AG10803 (cell line): ENCODE measurements at regions not wholly inside any gene's neighbourhood (a gene's known extent, or its start where the extent isn't known, plus 50 kb on each side); places are given as distances from the start of the nearest gene placed in this dataset.

Experiments
- DNase-seq: peaks from one replicate; pipeline ENCODE4 v3.0.0; 2010; ENCODE audit warnings: low read depth
- H3K4me3 ChIP-seq: 2 replicates; pipeline ENCODE4 v1.5.1; 2011; ENCODE audit warnings: mild to moderate bottlenecking, low read length, control low read depth
- TF ChIP-seq, protein P1 (sequence below): conservative IDR thresholded peaks from 2 replicates; pipeline ENCODE4 v1.5.1; 2011; ENCODE audit warnings: mild to moderate bottlenecking, low read length, control low read depth, inconsistent platforms

DNA sequence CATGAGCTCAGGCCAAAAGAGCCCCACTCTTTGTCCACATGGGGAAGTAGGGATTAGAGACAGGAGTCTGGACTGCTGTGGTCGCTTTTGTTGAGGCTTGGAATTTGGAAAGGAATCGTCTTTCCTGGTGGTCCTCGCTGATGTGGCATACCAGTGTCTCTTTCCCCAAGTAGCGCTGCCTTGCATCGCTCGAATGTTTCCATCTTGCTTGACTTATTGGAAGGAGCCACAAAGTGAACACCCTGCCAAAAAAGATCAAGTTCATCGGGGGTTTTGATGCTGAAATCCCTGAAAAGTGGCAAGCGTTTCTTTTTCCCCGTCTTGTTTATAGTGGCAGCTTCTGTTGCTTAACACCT is 161.3 kb downstream of the MACROH2A1 start:
- H3K4me3 ChIP-seq: no peak overlapping the region
- TF ChIP-seq, protein P1, sequence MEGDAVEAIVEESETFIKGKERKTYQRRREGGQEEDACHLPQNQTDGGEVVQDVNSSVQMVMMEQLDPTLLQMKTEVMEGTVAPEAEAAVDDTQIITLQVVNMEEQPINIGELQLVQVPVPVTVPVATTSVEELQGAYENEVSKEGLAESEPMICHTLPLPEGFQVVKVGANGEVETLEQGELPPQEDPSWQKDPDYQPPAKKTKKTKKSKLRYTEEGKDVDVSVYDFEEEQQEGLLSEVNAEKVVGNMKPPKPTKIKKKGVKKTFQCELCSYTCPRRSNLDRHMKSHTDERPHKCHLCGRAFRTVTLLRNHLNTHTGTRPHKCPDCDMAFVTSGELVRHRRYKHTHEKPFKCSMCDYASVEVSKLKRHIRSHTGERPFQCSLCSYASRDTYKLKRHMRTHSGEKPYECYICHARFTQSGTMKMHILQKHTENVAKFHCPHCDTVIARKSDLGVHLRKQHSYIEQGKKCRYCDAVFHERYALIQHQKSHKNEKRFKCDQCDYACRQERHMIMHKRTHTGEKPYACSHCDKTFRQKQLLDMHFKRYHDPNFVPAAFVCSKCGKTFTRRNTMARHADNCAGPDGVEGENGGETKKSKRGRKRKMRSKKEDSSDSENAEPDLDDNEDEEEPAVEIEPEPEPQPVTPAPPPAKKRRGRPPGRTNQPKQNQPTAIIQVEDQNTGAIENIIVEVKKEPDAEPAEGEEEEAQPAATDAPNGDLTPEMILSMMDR: no peak
- no peak for DNase-seq

DNA sequence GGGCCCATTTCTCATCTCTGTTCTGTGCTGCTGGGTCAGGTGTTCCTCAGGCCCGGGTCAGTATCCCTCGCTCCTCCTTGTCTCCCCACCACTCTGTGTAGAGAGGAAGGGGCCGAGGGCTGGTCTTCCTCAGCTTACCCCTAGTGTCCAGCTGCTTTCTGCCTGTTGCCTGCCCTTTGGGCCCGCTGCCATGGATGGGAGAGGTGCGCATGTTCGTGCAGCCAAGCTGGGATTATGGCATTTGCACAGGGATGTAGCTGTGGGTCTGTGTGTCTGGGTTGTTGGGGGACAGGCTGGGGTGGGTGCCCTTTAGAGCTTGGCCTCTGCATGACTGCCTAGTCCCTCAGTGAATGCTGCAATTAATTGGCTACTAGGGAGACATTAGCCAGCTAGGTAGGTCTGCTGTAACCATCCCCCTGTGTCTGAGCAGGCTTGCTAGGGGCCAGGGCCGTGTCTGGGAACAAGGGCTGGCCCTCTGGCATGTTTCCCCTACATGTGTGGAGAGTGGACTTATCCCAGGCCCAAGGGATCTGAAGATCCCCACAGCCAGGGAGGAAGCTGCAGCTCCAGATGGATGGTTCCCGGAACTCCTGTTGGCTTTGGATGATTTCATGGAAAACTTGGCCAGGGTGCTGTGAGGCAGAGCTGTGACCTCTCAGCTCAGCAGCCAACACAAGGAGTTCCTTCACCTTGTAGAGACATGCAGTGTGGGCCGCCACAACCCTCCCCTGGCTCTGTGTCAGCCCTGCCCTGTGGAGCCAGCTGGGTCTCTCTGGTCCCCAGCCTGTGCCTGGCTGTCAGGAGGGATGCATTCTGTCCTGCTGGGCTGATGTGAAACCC is 161.9 kb downstream of the MACROH2A1 start:
- TF ChIP-seq, protein P1: no peak
- H3K4me3 ChIP-seq: no peak overlapping the region
- DNase-seq: no peak

DNA sequence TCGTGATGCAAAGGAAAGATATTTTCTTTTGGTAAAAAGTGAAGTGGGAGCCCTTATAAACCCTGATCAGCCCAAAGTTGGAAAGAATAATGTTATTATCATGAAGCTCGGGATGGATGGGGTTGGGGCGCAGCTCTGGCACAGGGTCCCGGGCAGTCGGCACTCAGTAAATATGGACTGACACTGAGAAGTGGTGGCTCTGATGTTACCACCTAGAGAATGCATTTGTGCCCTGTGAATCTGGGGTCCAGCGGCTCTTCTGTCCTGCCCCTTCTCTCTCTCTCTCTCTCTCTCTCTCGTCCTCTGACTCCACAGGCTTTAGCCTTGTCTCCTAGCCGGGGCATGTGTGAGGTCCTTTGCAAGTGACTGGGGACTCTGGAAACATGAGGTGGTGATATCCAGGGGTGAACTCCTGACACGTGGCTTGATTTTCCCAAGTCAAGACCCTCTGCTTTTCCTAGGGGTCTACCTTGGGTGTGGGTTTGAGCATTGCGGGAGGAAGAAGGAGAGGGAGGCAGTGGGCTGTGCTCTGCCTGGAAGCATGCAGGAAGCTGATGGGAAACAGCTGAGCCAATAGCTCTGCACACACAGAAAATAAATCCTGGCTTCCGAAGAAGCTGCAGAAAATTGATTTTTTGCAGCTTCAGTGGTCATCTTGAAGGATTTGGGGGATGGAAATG is 162.7 kb downstream of the MACROH2A1 start:
- no peak overlapping the region for H3K4me3 ChIP-seq
- TF ChIP-seq, protein P1: no peak
- DNase-seq: no peak

DNA sequence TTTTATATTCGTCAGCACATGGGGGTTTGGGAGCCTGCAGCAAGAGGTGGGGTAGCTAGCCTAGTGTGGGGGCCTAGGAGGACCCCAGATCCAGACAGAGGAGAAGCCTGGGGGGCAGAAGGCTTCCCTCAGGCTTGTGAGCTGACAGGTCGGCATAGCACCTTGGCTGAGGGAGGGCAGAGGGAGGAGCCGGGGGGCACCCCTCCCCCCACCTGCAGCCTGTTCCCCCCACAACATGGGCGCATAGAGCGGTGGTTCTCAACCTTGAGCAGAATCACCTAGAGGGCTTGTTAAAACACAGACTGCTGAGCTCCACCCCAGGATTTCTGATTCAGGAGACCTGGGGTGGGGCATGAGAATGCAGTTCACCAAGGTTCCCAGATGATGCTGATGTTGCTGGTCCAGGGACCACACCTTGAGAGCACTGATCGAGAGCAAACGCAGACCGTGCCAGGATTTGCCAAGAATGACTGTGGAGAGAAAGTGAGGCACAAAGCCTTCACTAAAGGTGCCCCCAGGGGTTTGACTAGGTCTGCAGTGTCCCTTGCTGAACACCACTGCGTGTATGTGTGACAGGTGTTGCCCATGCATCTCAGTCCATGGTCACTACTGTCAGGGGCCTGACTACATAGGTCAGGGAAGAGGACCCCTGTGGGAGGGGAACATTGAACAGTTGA is 163.3 kb downstream of the MACROH2A1 start:
- H3K4me3 ChIP-seq: no peak overlapping the region
- DNase-seq: no peak
- TF ChIP-seq, protein P1: no peak

DNA sequence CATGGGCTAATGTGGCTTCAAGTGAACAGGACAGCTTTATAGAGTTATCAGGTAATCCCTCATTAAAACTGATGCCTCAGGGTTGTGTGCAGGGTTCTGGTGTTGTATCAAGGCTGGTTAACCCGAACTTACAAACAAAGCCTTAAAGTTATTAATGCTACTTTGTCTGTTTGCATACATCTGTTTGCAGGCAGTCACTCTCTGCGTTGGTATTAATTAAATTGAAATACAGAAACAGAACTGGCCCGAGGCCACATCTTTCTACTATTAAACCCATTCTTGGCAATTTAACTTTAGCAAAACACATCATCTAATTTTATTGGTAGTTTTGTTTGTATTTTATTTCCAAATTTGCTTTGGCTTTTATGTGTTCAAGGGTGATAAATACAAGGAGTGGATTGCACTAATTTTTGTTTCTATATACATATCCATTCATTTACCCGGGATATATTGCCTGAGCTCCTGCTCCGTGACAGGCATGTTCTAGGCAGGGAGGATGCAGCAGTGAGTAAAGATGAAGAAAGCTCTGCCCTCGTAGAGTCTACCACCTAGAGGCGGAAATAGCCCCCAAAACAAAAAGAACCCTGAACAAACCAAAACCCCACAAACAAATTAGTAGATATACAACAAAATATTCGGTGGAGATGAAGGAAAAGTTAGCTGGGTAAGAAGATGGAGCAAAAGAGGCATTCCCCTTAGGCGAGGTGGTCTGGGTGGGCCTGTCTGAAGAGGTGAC is 164.2 kb downstream of the MACROH2A1 start:
- no peak for DNase-seq
- no peak overlapping the region for H3K4me3 ChIP-seq
- TF ChIP-seq, protein P1: no peak

DNA sequence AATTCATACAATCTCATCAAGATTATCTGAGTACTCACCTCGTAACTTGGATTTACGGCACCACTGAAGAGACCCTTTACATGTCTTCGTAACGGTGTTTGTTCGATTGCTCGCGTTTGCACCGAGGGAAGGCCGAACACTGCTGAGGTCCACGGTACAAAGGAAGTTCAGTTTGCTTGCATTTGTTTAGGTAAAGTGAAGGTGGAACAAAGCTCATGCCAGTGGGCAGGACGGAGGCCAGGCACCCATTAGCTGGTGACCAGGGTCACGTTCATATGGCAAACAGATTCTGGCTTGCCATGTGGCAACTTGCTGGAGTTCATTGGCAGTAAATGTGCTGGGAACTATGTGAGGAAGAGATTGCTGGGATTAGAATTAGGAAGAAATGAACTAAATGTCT is 164.8 kb downstream of the MACROH2A1 start:
- no peak for DNase-seq
- no peak overlapping the region for H3K4me3 ChIP-seq
- TF ChIP-seq, protein P1: no peak
